Left colon (tissue), 2 donors: ENCODE measurements at regions not wholly inside any gene's neighbourhood (a gene's known extent, or its start where the extent isn't known, plus 50 kb on each side); places are given as distances from the start of the nearest gene placed in this dataset.
A peak's percentile ranks its signal among the peaks of the same experiment; 100 is the strongest.
"Not testable (repeated sequence)": the region's sequence is repeated elsewhere in the genome, so short reads cannot be mapped to it uniquely, and the experiment has no call there.

Source experiments
- ATAC-seq: fragments of 200-7000 bp; cut with Tn5 transposase; one replicate; pipeline ENCODE4 v1.9.1; 2020; ENCODE audit warnings: mild to moderate bottlenecking, moderate library complexity
- DNase-seq, 2 donors: peaks; one replicate each; pipeline ENCODE4 v3.0.0-alpha.2; 2020
- intact Hi-C, 2 donors: fragments of 100-400 bp; cut with DNase I in 1 of 2; cut with micrococcal nuclease in 1 of 2; formaldehyde crosslinking; loops; one replicate each; pipeline versions ENCODE4 v1.11.2 to v1.14.0; 2022; cut with DNase I, micrococcal nuclease
- donor health status: DM: no; HTN: no; CAD: no.
- donor health status: DM: yes; HTN: yes; CAD: no.

DNA sequence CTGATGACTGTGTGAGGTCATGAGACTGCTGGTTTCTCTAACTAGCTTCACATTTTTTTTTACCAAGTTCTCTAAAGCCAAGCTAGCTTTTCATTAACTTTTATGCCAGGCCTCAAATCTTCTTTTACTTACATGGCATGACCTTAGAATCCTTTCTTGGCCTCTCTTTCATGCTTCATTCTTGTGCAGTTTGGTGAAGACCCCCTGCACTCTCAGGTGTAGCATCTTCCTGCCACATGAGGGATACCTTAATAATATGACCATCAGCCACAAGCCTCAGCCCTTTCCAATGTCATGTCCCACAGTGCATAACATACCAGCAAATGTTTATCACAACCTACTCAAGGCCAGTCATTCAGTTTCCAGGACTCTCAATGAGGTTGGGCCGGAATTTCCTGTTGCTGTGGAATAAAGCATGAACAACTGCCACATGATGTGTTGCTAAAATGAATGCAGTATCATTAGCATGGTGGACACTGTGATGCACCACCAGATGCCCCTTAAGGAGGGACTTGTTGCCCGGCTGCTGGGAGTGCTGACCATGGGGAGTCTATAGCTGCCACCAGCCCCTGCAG is 72.2 kb downstream of the RIN2 start:
- ATAC-seq (peak; percentile 53), DNase-seq (no peak)

DNA sequence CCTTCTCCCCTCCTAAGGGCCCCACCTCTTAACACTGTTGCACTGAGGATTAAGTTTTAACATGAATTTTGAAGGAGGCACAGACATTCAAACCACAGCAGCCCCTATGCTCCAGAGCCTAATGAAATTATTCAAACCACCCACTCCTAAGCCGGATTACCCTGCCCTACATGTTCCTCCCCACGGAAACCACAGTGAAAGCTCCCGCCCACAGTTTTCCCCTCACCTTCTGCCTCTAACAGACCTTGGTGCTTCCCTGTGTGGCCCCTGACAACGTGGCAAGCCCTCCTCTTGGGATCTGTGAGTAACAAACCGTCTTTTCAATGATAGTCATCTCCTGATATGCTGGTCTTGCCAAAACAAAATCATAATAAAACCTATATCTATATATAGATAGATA is 74.8 kb downstream of the RIN2 start:
- intact Hi-C loops: no loop called here
- no peak for ATAC-seq
- DNase-seq: no peak

More for the DNA sequence above, 72.2 kb downstream of the RIN2 start:
- intact Hi-C loops: no loop called here

DNA sequence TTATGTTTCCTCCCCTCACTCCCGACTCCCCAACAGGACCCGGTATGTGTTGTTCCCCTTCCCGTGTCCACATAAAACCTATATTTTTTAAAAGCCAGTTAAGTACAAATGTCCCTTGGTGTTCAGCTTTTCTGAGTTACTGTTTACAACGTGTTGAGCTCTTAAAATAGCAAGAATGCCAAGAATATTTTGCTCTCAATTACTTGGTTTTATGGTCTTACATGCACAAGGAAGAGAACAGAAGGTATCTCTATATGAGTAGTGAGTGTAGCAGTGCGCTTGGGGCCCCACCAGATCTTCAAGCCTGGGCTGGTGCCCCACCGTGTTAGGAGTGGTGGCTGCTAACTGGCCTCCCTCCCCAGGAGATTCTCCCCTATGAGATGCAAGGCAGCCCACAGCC is 75.3 kb downstream of the RIN2 start:
- ATAC-seq: no peak
- intact Hi-C loops: no loop called here
- DNase-seq: no peak

DNA sequence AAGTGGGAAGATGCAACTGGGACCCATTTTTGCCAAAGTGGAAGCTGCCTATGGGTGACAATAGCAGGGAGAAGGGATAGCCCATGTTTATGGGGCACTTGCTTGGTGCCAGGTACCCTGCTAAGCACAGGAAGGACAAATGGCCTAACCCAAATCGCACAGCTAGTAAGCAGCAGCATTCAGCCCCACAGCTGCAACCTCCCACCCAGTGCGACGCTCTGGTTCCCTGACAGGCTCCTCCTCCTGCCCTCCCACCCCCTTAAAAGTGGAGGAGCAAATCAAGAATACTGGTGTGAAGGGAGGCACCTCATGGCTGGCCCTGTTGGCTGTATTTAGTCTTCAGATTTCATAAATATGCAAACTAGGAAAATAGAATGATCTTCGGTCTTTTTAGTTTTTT is 76.2 kb downstream of the RIN2 start:
- DNase-seq (no peak), ATAC-seq (no peak)
- intact Hi-C loops: no loop called here

DNA sequence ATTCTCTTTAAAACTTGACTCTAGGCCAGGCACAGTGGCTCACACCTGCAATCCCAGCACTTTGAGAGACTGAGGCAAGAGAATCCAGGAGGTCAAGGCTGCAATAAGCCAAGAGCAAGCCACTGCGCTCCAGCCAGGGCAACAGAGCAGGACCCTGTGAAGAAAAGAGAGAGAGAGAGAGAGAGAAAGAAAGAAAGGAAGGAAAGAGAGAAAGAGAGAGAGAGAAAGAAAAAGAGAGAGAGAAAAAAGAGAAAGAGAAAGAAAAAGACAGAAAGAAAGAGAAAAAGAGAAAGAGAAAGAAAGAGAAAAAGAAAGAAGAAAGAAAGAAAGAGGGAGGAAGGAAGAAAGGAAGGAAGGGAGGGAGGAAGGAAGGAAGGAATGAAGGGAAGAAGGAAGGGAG is 76.7 kb downstream of the RIN2 start:
- intact Hi-C loops: no loop called here
- DNase-seq: no peak
- no peak for ATAC-seq

DNA sequence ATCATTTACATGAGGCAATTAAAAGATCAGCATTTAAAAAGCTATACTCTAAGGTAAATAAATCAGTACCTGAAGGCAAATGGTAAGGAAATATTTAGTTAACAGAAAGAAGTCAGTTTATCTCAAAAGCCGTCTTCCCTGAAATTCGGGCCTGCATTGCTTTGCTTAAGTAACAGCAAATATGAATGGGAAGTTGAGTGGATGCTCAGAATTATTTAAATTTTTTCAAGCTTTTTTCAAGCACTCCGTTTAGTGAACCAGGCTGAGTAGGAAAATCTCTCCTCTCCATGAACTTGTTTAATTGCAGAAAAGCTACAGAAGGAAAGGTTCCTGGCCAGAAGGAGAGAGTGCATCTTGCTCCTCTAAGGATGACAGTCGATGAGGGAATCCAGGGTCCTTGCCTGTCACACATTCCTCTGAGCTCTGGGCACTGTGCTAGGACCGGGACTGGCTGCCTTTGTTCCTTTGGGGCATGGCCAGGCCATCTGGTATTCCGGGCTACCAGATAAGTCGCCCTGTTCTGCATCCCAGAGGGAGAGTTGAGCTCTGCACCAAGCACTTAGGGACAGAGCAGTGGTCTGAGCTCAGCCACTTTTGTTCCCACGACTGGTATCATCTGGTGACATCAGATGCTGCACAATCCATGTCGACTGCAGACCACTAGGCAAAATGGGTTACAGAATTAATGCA is 77.6 kb downstream of the RIN2 start:
- DNase-seq (no peak), ATAC-seq (no peak)

DNA sequence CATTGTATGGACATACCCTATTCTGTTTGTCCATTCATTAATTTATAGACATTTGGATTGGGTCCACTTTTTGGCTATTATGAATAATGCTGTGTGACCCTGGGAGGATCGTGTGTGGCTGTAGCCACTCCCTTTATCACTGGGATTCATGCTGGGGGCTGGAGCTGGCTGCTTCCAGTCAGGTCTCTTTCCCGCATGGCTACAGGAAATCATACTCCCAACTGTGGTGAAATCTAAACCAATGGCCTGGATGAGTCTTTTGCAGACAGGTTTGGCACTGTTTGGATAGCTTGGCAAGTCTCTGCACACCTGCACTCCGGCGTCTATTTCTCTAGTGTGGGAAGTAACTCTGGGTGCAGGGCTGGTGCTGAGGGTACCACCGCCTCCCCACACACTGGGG is 80.4 kb downstream of the RIN2 start:
- DNase-seq (no peak), ATAC-seq (no peak)
- intact Hi-C loops: no loop called here

More for the DNA sequence above, 77.6 kb downstream of the RIN2 start:
- intact Hi-C loops: no loop called here

- intact Hi-C loops: no loop called here
- ATAC-seq: no peak
- no peak for DNase-seq
Observed at GRCh38 chr20:19839053-19839452, 81.0 kb downstream of the RIN2 start.

DNA sequence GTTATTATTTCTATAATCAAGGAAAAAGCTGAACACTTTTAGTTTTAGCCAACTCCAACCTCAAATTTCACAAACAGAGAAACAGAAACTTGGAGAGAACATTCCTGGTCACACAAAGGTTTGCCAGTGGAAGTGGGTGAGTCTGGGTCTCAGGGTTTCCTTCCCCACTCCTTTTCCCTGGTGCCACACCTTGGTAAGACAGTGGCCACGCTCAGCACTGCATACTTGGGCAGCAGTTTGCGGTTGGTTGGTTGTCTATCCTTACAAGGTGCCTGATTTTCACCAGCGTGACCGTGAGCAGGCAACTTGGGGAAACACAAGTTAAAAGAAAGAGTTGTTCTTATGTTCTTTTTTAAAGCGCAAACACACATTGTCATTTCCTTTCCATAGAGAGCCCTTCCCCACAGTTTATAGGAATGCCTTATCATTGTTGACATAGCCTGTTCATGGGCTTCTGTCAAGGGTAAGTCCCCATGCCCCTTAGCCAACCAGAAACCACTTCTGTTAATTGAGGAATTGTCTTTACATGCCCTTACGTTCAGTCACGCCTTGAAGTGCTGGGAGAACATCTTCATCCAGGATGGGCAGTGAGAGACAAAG is 82.2 kb downstream of the RIN2 start:
- no peak for DNase-seq
- ATAC-seq: peak; percentile 87
- intact Hi-C loops: no loop called here

- DNase-seq: no peak
- ATAC-seq: no peak
- intact Hi-C loops: no loop called here
Observed at GRCh38 chr20:19841740-19842139, 83.7 kb downstream of the RIN2 start.

GRCh38 chr20:19844850-19845249 is 86.8 kb downstream of the RIN2 start:
- intact Hi-C loops, ATAC-seq, DNase-seq: not testable (repeated sequence)

GRCh38 chr20:19847383-19847782 is 89.3 kb downstream of the RIN2 start:
- intact Hi-C loops: no loop called here
- DNase-seq (no peak), ATAC-seq (no peak)

DNA sequence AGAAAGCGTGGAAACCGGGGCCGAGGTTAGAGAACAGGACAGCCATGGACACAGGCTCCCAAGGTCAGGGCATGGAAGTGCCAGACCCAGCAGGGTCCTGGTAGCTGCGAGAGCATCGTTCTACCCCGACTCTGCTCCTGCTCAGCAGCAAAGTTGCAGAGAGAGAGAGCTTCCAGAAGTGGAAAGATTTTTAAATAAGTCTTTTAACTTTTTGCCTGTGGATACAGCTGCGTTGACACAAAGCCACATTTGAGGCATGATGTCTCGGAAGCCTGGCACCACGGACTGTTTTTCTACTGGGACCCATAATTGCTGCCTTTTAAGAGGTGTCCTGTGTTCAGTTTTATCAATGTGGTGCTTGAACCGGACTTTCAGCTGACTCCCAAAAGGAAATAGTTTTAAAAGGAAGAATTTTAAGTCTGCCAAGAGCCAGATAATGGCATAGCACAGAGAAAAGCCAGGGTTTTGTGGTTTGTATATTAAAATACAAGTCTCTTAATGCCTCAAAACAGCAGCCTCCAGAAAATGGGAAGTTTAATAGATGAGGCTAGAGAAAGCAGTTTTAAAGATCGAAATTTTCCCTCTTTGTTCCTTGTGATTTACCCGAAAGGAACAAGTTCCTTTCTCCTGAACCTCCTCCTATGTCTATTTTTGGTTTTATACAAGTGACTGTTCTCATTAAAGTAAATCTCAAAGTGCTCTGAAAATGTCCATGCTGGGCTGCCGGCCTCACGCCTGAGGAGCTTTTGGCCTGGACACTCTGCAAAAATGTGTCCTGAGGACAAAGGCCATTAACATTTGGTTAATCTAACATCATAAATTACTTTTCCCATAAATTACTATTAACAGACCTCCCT is 91.5 kb downstream of the RIN2 start:
- ATAC-seq (no peak), DNase-seq (no peak)
- intact Hi-C loops: no loop called here

GRCh38 chr20:19850198-19850533 is 92.1 kb downstream of the RIN2 start:
- no peak for ATAC-seq
- DNase-seq: no peak
- intact Hi-C loops: no loop called here

GRCh38 chr20:19851861-19852260 is 93.8 kb downstream of the RIN2 start:
- DNase-seq (no peak), ATAC-seq (no peak)
- intact Hi-C loops: no loop called here

- intact Hi-C loops: no loop called here
- no peak for DNase-seq
Observed at GRCh38 chr20:19855416-19855815, 97.4 kb downstream of the RIN2 start.

GRCh38 chr20:19858466-19859371 is 100.7 kb downstream of the RIN2 start:
- no peak for DNase-seq
- ATAC-seq: no peak
- intact Hi-C loops: no loop called here

More at GRCh38 chr20:19855416-19855815, 97.4 kb downstream of the RIN2 start:
- no peak for ATAC-seq

- DNase-seq: no peak
- intact Hi-C loops: no loop called here
- no peak for ATAC-seq
Observed at GRCh38 chr20:19859444-19859843, 101.4 kb downstream of the RIN2 start.

DNA sequence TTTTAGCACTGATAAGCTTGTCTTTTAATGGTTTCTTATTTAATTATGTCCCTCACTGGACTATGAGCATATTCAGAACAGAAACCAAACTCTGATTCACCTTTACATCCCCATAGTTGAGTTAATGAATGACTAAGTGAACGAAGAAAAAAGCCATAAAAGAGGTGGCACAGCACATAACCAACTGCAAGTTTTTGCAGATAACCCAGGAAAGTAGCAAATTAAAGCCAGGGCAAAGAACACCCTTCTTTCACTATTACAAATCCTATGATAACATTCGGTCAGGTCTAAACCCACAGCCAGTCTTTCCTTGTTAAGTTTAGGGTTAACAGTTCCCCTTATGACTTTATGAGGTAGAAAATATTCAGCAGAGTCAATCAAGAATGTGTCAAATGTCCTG is 102.7 kb downstream of the RIN2 start:
- ATAC-seq (peak; percentile 89), DNase-seq (no peak)
- intact Hi-C loops: no loop called here
